DMS53 (cell line): ENCODE measurements at regions not wholly inside any gene's neighbourhood (a gene's known extent, or its start where the extent isn't known, plus 50 kb on each side); places are given as distances from the start of the nearest gene placed in this dataset.
A peak's percentile ranks its signal among the peaks of the same experiment; 100 is the strongest.

Experiments used
- DNase-seq: peaks from one replicate; lab custom pipeline; 2025; lab: John Stamatoyannopoulos, UW

GRCh38 chr3:168459226-168459784 lies 363.6 kb upstream of the GOLIM4 start:
- no peak for DNase-seq

- peak; percentile 67 for DNase-seq
These were observed 362.3 kb upstream of the GOLIM4 start for GRCh38 chr3:168457954-168458539.

GRCh38 chr3:168455814-168456213 lies 360.1 kb upstream of the GOLIM4 start:
- no peak for DNase-seq

- no peak for DNase-seq
These were observed 357.9 kb upstream of the GOLIM4 start for GRCh38 chr3:168453623-168454022.

GRCh38 chr3:168443965-168444364 lies 348.2 kb upstream of the GOLIM4 start:
- peak; percentile 19 for DNase-seq

- DNase-seq, result no peak
These were observed 346.8 kb upstream of the GOLIM4 start for GRCh38 chr3:168442502-168442901.

- no peak for DNase-seq
These were observed 340.6 kb upstream of the GOLIM4 start for GRCh38 chr3:168436245-168436724.

GRCh38 chr3:168431491-168431890 lies 335.8 kb upstream of the GOLIM4 start:
- DNase-seq, result no peak

- DNase-seq, result no peak
These were observed 332.2 kb upstream of the GOLIM4 start for GRCh38 chr3:168427835-168428475.

- no peak for DNase-seq
These were observed 331.4 kb upstream of the GOLIM4 start for GRCh38 chr3:168427156-168427555.

- DNase-seq, result no peak
These were observed 330.3 kb upstream of the GOLIM4 start for GRCh38 chr3:168425936-168426595.

GRCh38 chr3:168424059-168424734 lies 328.5 kb upstream of the GOLIM4 start:
- DNase-seq, result no peak

- no peak for DNase-seq
These were observed 327.1 kb upstream of the GOLIM4 start for GRCh38 chr3:168422843-168423242.

GRCh38 chr3:168419091-168419490 lies 323.4 kb upstream of the GOLIM4 start:
- no peak for DNase-seq

- peak; percentile 72 for DNase-seq
These were observed 321.3 kb upstream of the GOLIM4 start for GRCh38 chr3:168417016-168417415.

GRCh38 chr3:168416446-168416845 lies 320.7 kb upstream of the GOLIM4 start:
- no peak for DNase-seq

GRCh38 chr3:168414149-168414548 lies 318.4 kb upstream of the GOLIM4 start:
- DNase-seq, result peak; percentile 41

GRCh38 chr3:168407381-168407780 lies 311.7 kb upstream of the GOLIM4 start:
- DNase-seq, result no peak

GRCh38 chr3:168405288-168405687 lies 309.6 kb upstream of the GOLIM4 start:
- no peak for DNase-seq

- no peak for DNase-seq
These were observed 302.8 kb upstream of the GOLIM4 start for GRCh38 chr3:168398371-168399025.

GRCh38 chr3:168396861-168397260 lies 301.1 kb upstream of the GOLIM4 start:
- no peak for DNase-seq

- DNase-seq, result no peak
These were observed 299.8 kb upstream of the GOLIM4 start for GRCh38 chr3:168395551-168395950.
